Epidermal melanocyte (primary cell): ENCODE measurements at regions not wholly inside any gene's neighbourhood (a gene's known extent, or its start where the extent isn't known, plus 50 kb on each side); places are given as distances from the start of the nearest gene placed in this dataset.

Source experiments
- DNase-seq: peaks from one replicate; pipeline ENCODE4 v3.0.0; 2011; ENCODE audit warnings: low spot score; ENCODE audit not compliant: insufficient read length

DNA sequence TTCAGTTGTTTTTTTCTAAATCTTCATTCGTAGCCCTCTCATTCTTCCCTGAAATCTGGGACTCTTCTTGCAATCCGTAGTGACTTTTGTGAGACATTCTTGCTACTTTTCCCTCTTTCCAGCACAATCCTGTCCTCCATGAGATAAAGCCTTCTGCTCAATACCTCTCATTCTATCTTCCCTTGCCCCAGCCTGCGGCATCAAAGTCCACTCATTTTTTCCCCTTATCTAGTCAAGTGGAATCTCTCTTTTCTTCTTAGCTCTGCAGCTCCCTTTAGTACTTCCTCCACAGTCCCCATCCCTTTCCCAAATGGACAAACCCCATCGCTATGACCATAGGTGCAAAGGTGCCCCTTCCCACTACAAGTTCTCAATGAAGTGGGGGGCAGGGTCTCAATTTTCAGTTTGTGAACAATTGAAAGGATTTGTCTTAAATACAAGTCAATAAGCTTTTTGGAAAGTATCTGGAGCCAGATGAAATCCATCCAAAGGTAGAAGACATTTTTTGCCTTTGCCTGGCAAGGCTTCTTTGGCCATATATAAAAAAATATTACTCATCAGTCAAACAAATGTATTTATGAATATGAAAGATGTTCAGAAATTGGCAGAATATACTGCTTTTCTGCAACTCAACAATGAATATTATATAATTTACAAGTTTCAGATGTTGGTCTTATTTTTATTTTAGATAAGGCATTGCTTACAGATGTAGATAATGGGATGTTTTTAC, 179.4 kb downstream of the SNAPC1 start:
- no peak for DNase-seq

- no peak for DNase-seq
These were observed 186.2 kb downstream of the SNAPC1 start for GRCh38 chr14:61948376-61948775.

DNA sequence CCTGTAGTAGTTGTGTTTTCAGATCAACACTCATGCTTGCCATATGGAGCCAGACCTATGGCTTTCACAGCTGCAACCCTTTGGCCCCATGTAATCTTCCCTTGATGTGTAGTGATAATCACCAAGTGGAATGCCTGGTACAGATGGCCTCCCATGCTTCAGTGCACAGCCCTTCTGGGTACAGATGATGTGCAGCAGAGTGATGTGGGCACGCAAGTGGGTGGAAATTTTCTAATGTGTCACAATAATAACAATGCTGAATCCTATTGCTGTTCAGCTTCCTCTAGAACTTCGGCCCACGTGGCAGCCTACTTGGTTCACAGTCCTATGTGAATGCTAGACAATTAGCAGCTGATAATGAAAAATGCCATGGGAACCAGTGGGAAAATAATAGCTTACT, 188.1 kb downstream of the SNAPC1 start:
- no peak for DNase-seq

DNA sequence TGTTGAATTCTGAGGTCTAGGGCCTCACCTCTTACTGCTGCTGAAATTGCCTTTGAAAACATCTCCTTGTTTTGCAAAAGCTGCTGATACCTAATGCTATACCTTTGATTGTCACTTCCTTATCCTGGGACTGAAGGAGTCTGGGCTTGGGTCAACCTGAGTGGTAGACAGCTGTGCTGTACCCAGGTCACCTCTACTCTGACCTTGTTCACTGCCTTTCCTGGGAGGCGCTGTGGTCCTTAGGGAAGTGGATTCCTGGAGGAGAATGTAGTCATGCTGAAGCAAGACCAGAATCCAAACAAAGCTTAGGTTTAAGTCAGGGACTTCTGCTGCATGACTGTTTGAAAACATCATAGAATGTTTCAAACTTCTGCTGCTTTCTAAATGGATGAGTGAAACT, 191.4 kb downstream of the SNAPC1 start:
- no peak for DNase-seq

DNA sequence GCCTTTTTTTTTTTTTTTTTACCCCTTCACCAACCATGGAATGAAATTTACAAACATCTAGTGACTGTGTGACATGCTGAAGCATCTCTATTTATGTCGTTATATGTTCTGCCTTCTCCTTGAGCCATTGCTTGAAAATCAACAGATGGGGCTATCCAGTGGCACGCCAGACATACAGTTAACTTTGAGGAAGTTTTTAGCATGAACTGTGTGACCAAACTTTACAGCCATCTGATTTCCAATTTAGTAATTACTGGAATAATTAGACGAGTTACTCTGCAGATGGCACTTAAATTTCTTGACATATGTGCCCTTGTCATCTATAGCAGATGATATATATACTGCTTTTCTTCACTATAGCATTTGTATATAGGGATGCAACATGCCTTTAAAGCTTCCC, 192.1 kb downstream of the SNAPC1 start:
- DNase-seq: no peak

DNA sequence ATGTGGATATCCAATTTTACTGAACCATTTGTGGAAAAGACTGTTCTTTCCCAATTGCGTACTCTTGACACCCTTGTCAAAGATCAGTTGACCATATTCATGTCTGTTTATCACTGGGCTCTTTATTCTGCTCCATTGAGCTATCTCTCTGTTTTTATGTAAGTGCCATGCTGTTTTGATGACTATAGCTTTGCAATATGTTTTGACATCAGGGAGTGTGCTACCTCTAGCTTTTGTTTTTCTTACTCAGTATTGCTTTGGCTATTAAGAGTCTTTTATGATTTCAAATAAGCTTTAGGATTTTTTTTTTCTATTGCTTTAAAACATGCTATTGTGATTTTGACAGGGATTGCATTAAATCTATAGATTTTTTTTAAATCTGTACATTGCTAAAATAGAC, 194.3 kb downstream of the SNAPC1 start:
- DNase-seq: no peak

- DNase-seq: no peak
These were observed 197.1 kb downstream of the SNAPC1 start for GRCh38 chr14:61959348-61959747.

GRCh38 chr14:61961369-61961768, 199.1 kb downstream of the SNAPC1 start:
- DNase-seq: no peak

GRCh38 chr14:61963926-61964325, 201.7 kb downstream of the SNAPC1 start:
- DNase-seq: no peak

DNA sequence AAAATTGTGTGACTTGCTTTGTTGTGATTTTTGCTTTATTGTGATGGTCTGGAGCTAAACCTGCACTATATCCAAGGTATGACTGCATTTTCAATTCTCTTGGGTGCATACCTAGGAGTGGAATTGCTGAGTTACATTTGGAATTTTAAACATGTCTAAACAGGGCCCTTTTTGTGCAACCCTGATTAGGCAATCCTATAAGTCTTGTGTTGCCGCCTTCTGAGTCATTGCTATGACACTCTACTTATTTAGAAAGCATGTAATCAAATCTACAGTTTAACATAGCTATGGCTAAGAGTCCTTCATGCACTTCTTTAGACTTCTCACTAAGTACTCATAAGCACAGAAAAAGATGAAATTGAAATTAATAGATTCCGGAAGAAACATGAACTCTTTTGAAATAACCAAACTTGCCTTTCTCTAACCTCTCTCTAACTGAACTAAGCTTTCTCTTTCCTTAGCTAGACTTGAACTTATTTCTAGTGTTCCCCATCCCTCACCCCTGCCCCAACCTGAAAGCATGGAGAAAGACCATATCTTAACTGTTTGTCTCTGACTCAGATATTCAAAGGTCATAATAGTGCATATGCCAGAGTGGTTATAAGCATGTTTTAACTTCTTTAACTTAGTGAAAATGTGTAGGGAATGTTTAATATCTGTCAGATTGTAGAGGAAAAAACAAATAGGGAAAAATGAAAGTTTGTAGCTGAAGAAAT, 203.0 kb downstream of the SNAPC1 start:
- DNase-seq: no peak

DNA sequence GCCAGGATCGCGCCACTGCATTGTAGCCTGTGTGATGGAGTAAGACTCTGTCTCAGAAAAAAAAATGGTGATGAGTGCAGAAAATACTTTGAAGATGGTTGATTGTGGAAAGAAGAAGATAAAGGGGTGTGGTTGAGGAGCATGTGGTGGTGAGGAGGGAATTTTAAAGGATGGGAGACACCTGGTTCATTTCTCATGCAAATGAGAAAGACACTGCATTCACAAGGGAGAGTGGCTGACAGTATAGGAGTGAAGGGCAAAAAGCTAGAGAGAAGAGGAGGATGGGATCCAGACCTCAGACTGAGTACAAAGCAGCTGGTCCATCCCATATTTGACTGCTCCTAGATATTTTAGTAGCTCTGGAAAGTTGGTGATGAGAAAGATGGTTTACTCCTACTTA, 206.0 kb downstream of the SNAPC1 start:
- no peak for DNase-seq

GRCh38 chr14:61972711-61973110, 210.5 kb downstream of the SNAPC1 start:
- no peak for DNase-seq

DNA sequence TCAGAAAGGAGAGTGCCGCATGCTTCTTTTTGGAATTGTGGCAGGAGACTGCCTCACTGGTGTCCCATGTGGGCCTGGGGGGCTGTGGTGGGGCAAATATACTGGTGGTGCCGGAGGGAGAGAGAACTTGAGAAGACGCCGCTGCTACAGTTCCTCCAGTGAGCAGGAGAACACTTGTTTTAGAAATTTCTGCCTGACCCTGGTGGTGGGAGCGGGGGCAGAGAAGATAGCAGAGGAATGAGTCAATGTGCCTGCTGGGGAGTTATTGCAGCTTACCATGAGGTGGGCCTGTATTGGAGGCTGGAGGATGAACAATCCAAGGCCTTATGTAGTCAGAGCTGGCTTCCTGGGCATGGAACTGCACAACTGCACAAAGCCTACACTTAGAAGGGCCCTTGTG, 211.8 kb downstream of the SNAPC1 start:
- no peak for DNase-seq

- no peak for DNase-seq
These were observed 215.0 kb downstream of the SNAPC1 start for GRCh38 chr14:61977217-61977616.

- no peak for DNase-seq
These were observed 226.0 kb downstream of the SNAPC1 start for GRCh38 chr14:61988240-61988639.

GRCh38 chr14:61992139-61992538, 229.9 kb downstream of the SNAPC1 start:
- no peak for DNase-seq

DNA sequence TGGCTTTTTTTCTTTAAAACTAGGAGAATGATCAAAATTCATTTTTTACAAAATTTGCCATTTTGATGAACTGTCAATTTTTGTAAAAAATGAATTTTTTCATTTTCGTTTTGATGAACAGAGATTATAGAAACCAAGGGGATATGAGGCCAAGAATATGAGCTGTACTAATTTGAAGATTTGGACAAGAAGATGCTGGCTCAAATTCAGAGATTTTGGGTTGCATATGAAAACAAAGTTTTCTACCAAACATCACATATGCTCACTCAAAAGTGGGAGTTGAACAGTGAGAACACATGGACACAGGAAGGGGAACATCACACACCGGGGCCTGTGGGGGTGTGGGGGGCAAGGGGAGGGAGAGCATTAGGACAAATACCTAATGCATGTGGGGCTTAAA, 230.7 kb downstream of the SNAPC1 start:
- DNase-seq: no peak

DNA sequence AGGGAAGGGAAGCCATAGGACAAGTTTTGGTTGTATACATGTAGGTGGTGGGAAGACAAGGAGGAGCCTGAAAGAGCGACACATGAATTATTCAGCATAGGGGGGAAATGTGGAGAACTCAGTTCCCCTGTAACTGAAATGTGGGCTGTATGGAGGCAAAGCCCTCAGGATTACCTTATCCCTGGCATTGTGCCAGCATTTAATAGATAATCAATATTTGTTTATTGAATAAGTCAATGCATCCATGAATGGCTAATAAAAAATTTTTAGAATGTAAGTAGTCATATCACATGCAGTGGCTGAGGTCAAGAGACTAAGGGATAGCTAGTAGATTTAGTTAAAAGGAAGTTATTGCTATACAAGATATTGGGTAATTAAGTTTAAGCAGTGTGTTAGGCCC, 232.4 kb downstream of the SNAPC1 start:
- no peak for DNase-seq

DNA sequence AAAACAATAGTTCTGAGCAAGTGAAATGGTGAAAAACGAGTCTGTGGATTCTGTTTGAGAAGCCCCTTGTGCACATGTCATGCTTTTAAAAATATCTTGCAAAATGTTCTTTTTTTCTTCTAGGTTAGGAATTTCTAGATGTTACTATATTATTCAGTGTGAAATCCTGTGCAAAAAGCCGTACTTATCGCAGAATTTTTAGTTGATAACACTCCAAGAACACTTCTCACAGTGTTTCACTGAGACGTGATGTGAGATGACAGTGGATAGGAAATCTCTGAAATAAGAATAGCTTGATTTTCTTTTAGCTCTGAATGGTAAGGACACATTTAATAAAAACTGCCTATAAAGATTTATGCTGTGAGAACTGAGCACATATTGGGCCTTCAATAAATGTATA, 234.5 kb downstream of the SNAPC1 start:
- no peak for DNase-seq

DNA sequence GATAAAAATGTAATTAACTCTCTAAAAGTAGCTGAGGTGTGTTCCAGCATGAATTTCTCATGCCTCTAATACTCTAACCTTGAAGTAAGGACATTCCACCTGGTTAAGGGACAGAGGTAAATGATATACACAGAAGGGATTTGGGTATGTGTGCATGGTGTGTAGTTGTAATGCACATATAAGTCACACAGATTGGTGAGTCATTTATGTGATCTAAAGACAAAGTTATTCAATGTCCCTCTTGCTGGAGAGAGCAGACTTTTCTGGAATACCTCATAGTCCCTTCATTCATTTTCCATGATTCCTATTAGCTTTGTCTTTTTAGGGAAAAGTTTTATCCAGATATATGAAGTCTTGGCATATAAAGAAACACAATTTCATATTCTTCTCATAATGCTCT, 234.9 kb downstream of the SNAPC1 start:
- DNase-seq: no peak

DNA sequence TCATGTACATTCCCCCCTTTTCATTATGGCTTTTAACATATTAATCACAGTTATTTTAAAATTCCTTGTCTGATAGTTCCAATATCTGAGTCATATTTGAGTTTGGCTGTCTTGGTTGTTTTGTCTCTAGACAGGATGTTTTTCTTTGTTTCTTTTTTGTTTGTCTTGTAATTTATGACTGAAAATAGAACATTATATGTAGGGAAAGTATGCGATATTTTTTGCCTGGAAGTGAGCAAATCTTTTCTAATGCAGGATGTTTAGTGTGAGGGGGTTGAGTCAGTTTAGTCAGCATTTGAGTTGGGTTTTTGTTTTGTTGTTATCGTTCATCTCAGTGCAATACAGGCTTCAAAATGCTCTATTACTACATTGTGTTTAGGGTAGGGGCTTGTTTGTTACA, 239.7 kb downstream of the SNAPC1 start:
- DNase-seq: no peak

GRCh38 chr14:62002642-62003041, 240.4 kb downstream of the SNAPC1 start:
- no peak for DNase-seq

DNA sequence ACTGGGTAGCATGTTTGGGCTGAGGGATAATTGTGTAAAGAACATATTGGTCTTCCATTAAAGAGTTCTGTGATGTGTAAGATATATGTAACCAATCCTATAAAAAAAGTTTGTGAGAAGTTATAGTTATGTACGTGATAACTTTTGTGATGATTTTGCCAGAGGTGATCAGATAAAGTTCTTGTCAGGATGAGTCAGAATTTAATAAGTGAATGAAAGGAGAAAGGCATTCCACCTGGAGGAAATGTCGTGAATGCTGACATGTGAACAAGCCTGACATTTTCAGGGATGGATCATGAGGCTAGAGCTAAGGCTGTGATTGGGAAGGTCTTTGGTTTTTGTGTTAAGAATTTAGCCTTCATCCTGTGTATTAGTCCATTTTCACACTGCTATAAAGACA, 241.5 kb downstream of the SNAPC1 start:
- DNase-seq: no peak
